ENCODE measurements at regions not wholly inside any gene's neighbourhood (a gene's known extent, or its start where the extent isn't known, plus 50 kb on each side); places are given as distances from the start of the nearest gene placed in this dataset.
A peak's percentile ranks its signal among the peaks of the same experiment; 100 is the strongest.

GRCh38 chr5:77157732-77158532 lies 52.5 kb upstream of the PDE8B start:
- intact Hi-C loops (cut with DNase I, micrococcal nuclease): loop anchor here in 1 of 2 experiments (5.0 kb wide), 1 partner anchor 71 kb away; the partner anchor contains the start of gene ZBED3
- H3K4me3 Mint-ChIP-seq: no peak overlapping the region
- ChIA-PET POLR2A (interaction anchor here (1.4 kb wide), 1 partner anchor 1137 kb away, joined by 3 read pairs; no protein-coding TSS in a partner anchor), CTCF (interaction anchor here (1.0 kb wide), 1 partner anchor 55 kb away, joined by 3 read pairs; no protein-coding TSS in a partner anchor)
- Histone ChIP-seq H3K36me3 (ENCODE audit: insufficient read depth, low read length) (no peaks in the 10 kb centered on the region), H3K4me1 (ENCODE audit: insufficient read depth, low read length) (peaks cover 28% of the 10 kb centered on the region), H3K4me3 (ENCODE audit: low read length) (no peak overlapping the region), H3K9me3 (ENCODE audit: control insufficient read depth in 1 of 2, insufficient read depth in 1 of 2, low read length in 2 of 2) (no peaks in the 10 kb centered on the region), H3K27ac (ENCODE audit: low read depth in 1 of 2, low read length in 2 of 2) (no peak overlapping the region), H3K27me3 (ENCODE audit: control insufficient read depth in 1 of 2, insufficient read depth in 2 of 2, low read length in 2 of 2) (no peaks in the 10 kb centered on the region)
- H3K36me3 Mint-ChIP-seq (ENCODE audit: low read depth): no peaks in the 10 kb centered on the region
- peaks cover 2% of the 10 kb centered on the region for H3K9me3 Mint-ChIP-seq
- peaks cover 6% of the 10 kb centered on the region for H3K27me3 Mint-ChIP-seq
- no peak for TF ChIP-seq CTCF (IDR thresholded peaks at IDR 0.05)
- H3K4me1 Mint-ChIP-seq (ENCODE audit: low read depth): peaks cover 34% of the 10 kb centered on the region
- H3K27ac Mint-ChIP-seq: peak overlapping the region; percentile 4
- DNase-seq (no peak), ATAC-seq (ENCODE audit: poor library complexity) (no peak)

- Histone ChIP-seq H3K27ac (ENCODE audit: low read depth in 1 of 2, low read length in 2 of 2) (no peak overlapping the region), H3K27me3 (ENCODE audit: control insufficient read depth in 1 of 2, insufficient read depth in 2 of 2, low read length in 2 of 2) (no peaks in the 10 kb centered on the region), H3K9me3 (ENCODE audit: control insufficient read depth in 1 of 2, insufficient read depth in 1 of 2, low read length in 2 of 2) (no peaks in the 10 kb centered on the region), H3K4me3 (ENCODE audit: low read length) (no peak overlapping the region), H3K36me3 (ENCODE audit: insufficient read depth, low read length) (no peaks in the 10 kb centered on the region), H3K4me1 (ENCODE audit: insufficient read depth, low read length) (peaks cover 28% of the 10 kb centered on the region)
- POLR2A ChIA-PET: interaction anchor here (0.9 to 1.4 kb wide), 3 partner anchors 15 to 1139 kb away, joined by 3 to 7 read pairs (median 3); partner anchors contain the start of gene WDR41
- DNase-seq (no peak), ATAC-seq (ENCODE audit: poor library complexity) (no peak)
- Mint-ChIP-seq H3K36me3 (ENCODE audit: low read depth) (no peaks in the 10 kb centered on the region), H3K4me3 (no peak overlapping the region), H3K9me3 (no peaks in the 10 kb centered on the region), H3K4me1 (ENCODE audit: low read depth) (peaks cover 34% of the 10 kb centered on the region), H3K27me3 (no peaks in the 10 kb centered on the region), H3K27ac (peak overlapping the region; percentile 81)
- intact Hi-C loops (cut with DNase I, micrococcal nuclease): loop anchor here in 1 of 2 experiments (5.0 kb wide), 1 partner anchor 69 kb away; the partner anchor contains the start of gene ZBED3
- no peak for TF ChIP-seq CTCF (IDR thresholded peaks at IDR 0.05)
- CTCF ChIA-PET: interaction anchor here (0.8 kb wide), 1 partner anchor 9 kb away, joined by 3 read pairs; no protein-coding TSS in a partner anchor
Observed at GRCh38 chr5:77156379-77156778, 54.1 kb upstream of the PDE8B start.

- Histone ChIP-seq H3K27ac (ENCODE audit: low read depth in 1 of 2, low read length in 2 of 2) (no peak overlapping the region), H3K36me3 (ENCODE audit: insufficient read depth, low read length) (no peaks in the 10 kb centered on the region), H3K4me1 (ENCODE audit: insufficient read depth, low read length) (peaks cover 28% of the 10 kb centered on the region), H3K27me3 (ENCODE audit: control insufficient read depth in 1 of 2, insufficient read depth in 2 of 2, low read length in 2 of 2) (no peaks in the 10 kb centered on the region), H3K9me3 (ENCODE audit: control insufficient read depth in 1 of 2, insufficient read depth in 1 of 2, low read length in 2 of 2) (no peaks in the 10 kb centered on the region), H3K4me3 (ENCODE audit: low read length) (no peak overlapping the region)
- Mint-ChIP-seq H3K27ac (peak overlapping the region; percentile 81), H3K4me3 (peak overlapping the region; percentile 1), H3K4me1 (ENCODE audit: low read depth) (peaks cover 34% of the 10 kb centered on the region), H3K9me3 (no peaks in the 10 kb centered on the region), H3K27me3 (peaks cover 4% of the 10 kb centered on the region), H3K36me3 (ENCODE audit: low read depth) (no peaks in the 10 kb centered on the region)
- ChIA-PET CTCF (interaction anchor here (1.3 kb wide), 1 partner anchor 337 kb away, joined by 5 read pairs; the partner anchor contains the start of gene WDR41), POLR2A (interaction anchor here (1.4 to 2.3 kb wide), 3 partner anchors 10 to 337 kb away, joined by 3 to 7 read pairs (median 6); partner anchors contain the start of genes AGGF1 and WDR41)
- peak in 12 of 14 experiments; percentile 3 to 88 (median 24) for DNase-seq
- no peak for TF ChIP-seq CTCF (IDR thresholded peaks at IDR 0.05)
- intact Hi-C loops (cut with DNase I, micrococcal nuclease): loop anchor here in 1 of 2 experiments (5.0 kb wide), 1 partner anchor 68 kb away; the partner anchor contains the start of gene ZBED3
- ATAC-seq (ENCODE audit: poor library complexity): peak; percentile 93
Observed at GRCh38 chr5:77155179-77155785, 55.2 kb upstream of the PDE8B start.

All from CD4-positive, alpha-beta T cell (primary cell).